ENCODE measurements at regions not wholly inside any gene's neighbourhood (a gene's known extent, or its start where the extent isn't known, plus 50 kb on each side); places are given as distances from the start of the nearest gene placed in this dataset.
"Not testable (repeated sequence)": the region's sequence is repeated elsewhere in the genome, so short reads cannot be mapped to it uniquely, and the experiment has no call there.

DNA sequence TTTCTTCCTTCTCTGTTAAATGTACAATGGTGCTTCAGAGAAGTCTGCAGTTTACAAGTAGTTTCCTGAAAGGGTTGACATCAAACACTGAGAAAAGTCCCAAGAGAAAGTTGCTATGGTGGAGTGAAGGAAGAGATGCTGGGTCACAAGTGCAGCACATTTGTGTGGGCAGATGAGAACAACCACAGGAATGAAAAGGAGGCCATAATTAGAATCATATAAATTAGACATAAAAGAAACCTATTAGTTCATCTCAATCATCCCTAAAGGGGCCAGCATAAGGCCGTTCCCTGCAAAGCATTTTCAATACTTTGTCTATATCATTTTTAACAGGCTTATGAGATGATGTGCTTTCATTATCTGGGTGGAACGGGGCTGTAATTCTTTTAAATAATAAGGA is 359.2 kb downstream of the IRS2 start:
- DNase-seq = no peak

DNA sequence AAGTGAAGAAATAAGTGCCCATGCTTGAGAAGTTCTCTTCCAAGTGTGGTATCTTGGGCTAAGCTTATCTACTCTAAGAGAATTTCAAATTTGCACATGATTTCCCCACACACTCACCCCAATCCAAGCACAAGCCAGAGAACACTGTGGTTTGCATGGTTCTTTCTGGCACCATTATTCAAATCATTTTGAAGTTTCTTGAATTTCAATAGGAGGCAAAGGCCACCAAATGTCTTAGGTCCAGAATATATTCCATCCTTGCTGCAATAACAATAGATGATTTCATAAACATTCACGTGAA is 359.7 kb downstream of the IRS2 start:
- no peak for DNase-seq

GRCh38 chr13:109425821-109426689 is 360.3 kb downstream of the IRS2 start:
- DNase-seq = no peak

DNA sequence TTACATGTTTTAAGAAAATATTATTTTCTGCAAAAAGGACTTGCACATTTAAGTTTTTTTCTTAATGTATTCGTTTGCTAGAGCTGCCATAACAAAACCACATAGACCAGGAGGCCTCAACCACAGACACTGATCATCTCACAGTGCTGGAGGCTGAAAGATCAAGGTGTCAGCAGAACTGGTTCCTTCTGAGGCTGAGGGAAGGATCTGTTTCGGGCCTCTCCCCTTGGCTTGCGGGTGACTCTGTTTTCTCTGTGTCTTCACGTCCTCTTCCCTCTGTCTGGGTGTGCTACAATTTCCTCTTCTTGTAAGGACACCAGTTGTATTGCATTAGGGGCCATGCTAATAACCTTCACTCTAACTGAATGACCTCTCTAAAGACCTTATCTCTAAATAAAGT is 364.2 kb downstream of the IRS2 start:
- DNase-seq = no peak

DNA sequence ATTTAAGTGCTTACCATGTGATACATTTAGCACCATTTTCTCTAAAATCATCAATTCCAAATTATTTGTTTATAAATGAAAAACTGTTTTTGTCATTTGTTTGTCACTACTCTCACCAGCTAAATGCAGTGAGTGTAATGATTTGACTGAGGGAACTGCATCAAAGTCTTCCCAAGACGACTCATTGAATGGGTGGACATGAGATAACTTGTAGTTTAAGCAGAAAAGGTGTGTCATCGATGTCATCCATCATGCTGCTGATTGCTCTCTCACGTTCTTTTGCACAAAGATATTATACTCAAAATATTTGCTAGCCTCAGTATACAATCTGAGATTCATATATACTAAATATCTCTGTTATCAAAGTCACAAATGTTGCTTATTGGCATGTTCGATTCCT is 366.5 kb downstream of the IRS2 start:
- no peak for DNase-seq

GRCh38 chr13:109418111-109418510 is 368.3 kb downstream of the IRS2 start:
- DNase-seq = no peak

DNA sequence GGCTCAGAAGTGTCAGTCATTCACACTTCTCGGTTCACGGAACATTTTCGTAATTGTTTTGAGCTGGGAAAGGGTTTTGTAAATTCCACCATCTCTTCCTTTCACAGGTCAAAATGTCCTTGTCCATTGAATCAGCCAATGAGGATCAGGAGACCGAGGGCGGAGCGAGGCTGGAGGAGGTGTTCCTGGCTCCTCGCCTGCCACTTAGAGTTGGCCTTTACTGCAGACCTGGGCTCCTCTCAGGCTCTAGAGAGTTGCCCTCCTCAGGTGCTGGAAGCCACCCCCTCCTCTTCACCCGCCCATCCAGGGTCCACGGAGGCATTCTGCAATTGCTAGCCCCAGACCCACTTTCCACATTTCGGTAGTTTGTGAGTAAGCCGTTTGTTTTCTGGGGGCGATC is 370.4 kb downstream of the IRS2 start:
- DNase-seq = no peak

DNA sequence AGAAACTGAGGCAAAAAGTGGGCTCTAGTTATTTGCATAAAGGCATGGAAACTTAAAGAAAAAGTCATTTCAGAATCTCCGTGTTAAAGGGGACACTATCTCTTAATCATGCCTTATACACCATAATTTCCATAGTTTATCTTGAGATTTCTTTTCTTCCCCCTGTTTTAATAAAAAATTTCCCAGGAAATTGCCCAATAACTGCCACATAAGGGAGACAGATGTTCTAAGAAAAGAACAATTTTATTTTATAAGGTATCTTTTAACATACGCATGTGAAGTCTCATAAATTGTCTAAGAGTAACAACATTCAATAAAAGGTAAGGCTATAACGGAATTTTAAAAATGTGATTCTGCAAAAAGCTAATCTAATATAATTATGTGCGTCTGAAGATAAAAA is 371.3 kb downstream of the IRS2 start:
- no peak for DNase-seq

DNA sequence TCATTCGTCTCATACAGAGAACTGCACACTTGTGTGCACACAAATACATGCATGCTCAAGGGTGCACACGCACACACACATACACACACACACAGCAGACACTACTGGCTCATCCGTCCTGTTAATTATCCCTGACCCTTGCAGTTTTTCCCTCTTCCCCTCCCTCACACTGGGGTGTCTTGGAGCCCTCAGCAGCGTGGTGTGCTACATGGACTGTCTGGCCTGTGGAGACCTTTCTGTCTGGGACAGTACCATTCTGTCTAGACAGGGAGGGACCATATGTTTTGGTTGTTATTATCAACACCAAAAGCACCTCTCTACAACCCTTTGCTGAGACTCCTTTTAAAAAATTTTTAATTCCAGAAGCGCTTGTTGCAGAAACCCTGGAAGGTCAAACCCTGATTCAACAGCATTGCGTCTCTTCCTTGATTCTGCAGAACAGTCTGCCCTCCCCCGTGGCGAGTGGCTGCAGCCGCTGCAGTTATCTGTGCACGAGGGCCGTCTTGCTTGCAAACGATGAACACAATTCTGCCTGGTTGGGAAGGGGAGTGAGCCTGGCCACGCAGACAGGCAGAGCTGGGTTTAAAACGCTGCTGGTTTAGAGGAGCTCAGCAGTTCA is 374.0 kb downstream of the IRS2 start:
- DNase-seq = peak; percentile 91

- DNase-seq = no peak
Observed at GRCh38 chr13:109410868-109411267, 375.5 kb downstream of the IRS2 start.

- no peak for DNase-seq
Observed at GRCh38 chr13:109408591-109409382, 377.6 kb downstream of the IRS2 start.

DNA sequence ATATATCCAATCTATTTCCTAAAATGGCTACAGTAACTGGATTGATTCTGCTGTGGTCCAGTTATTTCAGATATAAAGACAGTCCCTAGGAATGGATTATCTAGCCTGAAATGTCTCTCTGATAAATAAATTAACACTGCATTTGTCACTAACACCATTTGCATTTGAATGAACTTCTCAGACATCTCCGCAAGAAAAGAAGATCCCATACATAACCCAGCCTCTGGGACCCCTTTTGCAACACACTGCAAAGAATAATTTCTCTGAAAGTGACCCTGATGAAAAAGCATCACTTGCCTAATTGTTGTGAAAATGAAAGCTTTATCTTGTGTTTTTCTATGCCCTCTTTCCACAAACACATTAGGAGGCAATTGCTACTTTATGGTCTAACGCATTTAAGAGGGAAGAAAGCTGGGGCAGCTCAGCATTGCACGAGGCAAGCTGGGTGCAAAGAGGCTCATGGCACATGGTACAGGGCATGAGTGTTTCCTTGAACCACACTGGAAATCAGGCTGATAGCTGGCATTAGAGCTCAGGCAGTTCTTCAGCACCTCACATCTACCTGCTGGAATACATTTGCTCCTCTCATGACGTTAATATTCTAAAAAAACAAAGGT is 379.9 kb downstream of the IRS2 start:
- no peak for DNase-seq

DNA sequence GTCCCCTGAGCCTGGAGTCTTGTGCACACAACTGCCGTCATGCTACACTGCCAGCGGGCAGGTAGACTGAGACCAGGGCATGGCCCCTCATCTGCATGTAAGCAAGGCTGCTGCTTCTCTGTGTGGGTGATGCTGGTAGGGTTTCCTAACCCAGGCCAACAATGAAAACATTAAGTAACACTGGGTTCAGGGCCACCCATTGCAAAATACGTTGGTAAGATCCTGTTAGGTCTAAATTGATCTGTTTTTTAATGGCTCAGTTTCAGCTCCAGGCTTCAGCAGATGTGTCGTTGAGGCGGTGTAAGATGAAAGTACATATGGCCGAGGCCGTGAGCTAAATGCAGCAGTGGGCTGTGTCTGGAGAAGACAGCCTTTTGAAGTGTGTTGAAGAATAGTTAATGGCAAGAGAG is 383.4 kb downstream of the IRS2 start:
- no peak for DNase-seq

DNA sequence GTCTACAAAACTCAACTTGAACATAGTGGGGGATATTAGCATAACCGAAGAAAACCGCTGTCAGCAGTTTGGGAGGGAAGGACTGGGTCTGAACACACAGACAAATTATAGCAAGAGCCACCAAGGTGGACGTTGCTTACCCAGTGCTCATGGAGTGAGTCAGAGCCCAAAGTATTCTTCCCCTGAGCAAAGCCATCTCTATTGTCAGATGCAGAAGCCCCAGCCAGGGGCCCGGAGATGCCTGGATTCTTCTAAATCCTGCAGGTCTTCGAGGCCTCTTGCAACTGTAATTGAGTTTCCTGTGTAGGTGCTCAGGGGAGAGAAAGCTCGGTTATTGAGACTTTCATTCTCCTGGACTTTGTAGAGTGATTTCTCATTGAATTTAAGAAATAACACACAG is 384.5 kb downstream of the IRS2 start:
- no peak for DNase-seq

DNA sequence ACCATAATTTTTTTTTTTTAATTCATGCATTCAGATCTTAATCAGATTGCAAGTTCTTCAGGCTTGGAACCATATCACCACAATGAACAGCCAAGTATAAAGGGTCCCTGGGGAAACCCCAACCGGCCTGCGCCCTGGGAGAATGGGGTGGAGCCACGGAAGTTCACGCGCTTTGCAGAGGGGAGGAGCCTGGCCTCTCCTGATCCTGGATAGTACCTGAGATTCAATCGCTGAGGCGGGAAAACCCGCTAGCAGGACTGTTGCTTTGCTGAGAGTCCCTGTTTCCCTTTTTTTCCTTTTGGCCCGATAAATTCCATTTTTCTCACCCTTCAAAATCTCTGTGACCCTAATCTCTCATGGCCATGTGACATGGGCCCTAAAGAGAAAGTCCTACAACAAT is 385.1 kb downstream of the IRS2 start:
- DNase-seq = no peak

GRCh38 chr13:109400624-109401257 is 385.6 kb downstream of the IRS2 start:
- no peak for DNase-seq

DNA sequence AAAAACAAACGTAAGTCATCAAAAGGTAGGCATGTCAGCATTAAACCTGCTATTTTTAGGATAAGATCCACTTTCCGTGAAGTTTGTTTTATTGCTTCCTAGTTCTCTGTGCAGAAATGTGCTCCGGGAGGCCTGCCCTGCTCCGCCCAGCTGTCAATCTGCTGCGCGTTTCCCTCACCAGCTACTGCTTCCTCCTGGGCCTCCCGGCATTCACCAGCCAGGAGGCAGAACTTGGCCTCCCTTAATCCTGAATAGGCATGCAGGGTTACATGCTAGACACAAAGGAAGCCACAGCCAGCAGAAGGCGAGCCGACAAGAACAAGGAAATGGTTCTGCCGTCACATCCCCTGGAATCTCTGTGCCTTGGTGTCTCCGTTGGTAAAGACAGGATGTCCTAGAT is 386.2 kb downstream of the IRS2 start:
- DNase-seq = no peak

GRCh38 chr13:109398071-109398470 is 388.3 kb downstream of the IRS2 start:
- not testable (repeated sequence) for DNase-seq

DNA sequence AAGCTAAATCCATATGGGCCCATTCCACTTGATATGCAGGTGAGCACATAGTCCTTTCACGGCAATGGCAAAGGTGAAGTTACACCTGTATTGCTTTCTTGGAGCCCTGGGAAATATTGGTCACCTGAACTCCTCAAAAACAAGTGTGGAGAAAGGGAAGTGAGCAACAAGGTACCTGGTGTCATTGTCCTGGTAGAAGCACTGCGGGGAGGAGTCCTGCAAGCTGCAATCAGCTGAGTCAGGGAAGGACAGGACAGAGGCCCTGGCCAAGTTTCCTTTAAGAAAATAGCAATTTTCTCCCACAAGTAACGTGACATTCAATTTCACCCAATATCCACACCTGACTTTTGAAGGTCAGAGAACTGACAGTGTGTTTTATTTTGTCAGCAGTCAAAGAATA is 389.1 kb downstream of the IRS2 start:
- no peak for DNase-seq

GRCh38 chr13:109396266-109396665 is 390.1 kb downstream of the IRS2 start:
- DNase-seq = no peak

DNA sequence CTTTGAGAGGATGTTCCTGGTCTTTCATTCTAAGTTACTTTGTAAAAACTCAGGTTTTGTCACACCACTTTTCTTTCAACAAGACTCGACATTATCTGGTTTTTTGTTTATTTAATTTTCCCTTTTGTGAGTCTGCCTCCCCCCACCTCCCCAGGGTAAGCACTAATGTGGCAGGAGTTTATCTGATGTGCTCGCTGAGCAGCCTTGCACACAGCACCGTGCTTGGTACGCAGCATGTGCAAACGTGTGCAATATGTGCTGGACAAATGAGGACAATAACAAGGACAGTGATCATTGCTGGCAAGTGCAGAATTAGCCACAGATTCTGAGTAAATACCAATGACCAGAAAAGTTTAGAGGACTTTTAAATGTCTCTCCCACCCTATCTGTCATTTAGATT is 391.4 kb downstream of the IRS2 start:
- DNase-seq = no peak

DNA sequence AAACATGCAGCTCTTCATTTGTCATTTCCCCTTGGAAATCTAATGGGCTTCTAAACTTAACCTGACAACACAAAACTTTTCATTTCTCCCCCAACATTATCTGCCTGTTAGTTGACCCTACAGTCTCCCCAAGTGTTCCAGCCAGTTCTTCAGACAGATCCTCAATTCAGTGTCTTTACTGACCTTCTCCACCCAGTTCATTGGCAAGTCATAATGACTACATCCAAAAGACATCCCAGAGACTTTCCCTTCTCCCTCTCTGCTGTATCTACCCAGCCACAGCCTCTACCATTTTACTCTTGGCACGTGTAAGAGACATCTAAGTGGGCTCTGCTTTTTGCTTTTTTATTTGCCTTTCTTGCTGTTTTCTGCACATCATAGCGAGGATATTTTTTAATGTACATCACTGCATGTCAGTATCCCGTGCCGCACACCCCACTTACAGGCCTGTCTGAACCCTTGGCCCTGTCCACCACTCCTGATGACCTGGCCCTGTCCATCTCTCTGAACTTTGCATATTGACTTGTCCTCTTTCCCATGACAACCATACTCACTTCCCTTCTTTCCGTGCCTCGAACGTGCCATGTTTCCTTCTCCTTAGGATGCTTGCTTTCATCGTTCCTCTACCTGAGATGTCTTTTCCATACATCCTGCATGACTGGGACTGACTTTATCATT is 391.9 kb downstream of the IRS2 start:
- no peak for DNase-seq

- no peak for DNase-seq
Observed at GRCh38 chr13:109393045-109393444, 393.3 kb downstream of the IRS2 start.
